ENCODE measurements at regions not wholly inside any gene's neighbourhood (a gene's known extent, or its start where the extent isn't known, plus 50 kb on each side); places are given as distances from the start of the nearest gene placed in this dataset.

DNA sequence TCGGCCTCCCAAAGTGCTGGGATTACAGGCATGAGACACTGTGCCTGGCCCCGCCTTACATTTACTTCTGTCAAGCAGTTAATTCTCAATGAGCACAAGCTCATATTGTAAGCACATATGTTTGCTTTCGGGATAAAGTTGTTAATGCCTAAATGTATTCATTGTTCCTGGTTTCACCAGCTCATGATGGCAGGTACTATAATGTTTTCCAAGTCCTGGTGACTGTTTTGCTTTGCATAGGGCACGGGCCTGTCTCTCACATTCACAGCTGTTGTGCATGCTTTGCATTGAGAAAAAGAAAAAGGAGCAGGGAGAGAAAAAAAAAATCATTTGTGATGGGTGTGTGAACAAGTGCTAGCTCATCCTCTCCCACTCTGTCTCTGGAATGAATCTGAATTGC lies 661.2 kb upstream of the TENM3 start:
- no peak for DNase-seq (ENCODE audit: low spot score)

DNA sequence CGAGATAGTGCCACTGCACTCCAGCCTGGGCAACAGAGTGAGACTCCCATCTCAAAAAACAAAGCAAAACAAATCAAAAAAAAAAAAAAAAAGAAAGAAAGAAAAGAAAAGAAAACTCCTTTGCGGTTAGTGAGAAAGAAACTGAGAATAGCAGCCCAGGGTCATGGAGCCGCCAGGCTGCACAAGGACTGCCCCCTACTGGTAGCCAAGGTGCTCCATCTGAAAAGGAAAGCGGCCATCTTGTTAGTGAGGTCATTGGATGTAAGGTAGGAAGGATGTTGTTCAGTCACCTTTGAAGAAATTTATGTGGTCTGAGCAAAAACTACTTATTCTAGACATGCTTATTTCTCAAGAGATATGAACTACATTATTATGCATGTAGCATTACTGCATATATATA lies 660.6 kb upstream of the TENM3 start:
- no peak for DNase-seq (ENCODE audit: low spot score)

GRCh38 chr4:181588733-181589302 lies 654.4 kb upstream of the TENM3 start:
- no peak for DNase-seq (ENCODE audit: low spot score)

- DNase-seq (ENCODE audit: low spot score), result no peak
Observed at GRCh38 chr4:181592221-181592745, 650.9 kb upstream of the TENM3 start.

DNA sequence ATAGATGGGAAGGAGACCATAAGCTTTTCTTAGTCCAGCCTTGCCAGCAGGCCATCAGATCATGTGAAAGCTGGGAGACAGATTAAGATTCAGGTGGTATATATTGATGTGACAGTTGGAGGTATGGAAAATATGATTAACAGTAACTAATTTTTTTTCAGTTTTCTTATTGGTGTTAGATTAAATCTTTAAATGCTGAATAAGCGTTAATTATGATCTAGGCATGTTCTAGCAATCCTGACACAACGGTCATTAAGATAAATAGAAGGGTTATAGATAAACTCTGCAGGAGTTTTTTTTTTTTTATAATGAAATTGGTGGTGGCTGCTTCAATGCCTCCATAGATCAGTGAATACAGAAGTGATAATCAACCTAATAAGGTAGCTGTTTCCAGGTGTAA lies 649.5 kb upstream of the TENM3 start:
- DNase-seq (ENCODE audit: low spot score), result no peak

DNA sequence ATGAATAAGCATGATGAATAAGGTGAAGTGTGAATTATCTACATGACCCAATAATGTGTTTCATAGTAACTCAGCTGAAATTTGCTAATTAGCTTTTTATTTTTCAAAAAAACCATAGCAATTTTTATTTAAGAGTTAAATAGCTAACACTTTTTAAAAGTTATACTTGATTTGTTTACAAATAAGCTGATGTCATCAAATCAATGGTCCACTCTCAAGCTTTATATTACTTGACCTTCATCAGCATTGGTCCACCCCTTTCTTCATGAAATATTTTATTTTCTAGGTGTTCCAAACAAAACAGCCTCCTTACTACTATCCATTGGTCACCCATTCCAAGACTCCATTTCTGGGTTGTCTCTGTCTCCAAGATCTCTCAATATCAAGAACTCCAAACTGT lies 649.0 kb upstream of the TENM3 start:
- DNase-seq (ENCODE audit: low spot score), result no peak

DNA sequence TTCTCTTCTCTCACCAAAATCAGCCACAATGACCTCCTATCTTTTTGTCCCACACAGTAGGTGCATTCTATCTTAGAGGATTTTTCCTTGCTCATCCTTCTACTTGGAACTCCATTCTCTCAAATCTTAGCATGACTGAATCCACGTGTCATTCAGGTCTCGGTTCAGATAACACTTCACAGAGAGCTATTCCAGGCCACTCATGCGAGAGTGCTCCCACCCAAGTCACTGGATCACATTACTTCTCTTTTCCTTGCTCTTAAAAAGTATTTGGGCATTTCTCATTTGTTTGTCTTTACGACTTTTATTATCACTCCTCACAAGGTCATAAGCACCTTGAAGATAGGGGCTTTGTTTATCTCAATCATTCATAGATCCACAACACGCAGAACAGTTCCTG lies 647.5 kb upstream of the TENM3 start:
- no peak for DNase-seq (ENCODE audit: low spot score)

DNA sequence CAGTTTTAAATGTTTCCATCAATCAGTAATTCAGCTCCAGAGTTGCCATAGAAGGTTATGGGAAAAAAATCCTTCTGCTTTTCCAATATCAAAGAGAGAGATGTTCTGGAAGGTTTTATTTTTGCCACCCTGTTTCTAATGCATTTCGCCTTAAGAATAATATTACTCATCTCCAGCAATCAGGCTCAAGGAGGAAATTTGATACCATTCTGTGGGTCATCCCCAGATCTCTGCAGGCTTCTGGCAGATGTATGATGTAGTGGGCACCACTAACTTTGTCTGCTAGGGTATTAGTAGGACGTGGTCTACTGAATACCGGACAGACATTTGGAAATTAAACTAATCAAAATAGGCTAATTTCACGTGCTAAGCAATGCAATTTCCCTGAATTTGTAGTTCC lies 645.4 kb upstream of the TENM3 start:
- DNase-seq (ENCODE audit: low spot score), result no peak

DNA sequence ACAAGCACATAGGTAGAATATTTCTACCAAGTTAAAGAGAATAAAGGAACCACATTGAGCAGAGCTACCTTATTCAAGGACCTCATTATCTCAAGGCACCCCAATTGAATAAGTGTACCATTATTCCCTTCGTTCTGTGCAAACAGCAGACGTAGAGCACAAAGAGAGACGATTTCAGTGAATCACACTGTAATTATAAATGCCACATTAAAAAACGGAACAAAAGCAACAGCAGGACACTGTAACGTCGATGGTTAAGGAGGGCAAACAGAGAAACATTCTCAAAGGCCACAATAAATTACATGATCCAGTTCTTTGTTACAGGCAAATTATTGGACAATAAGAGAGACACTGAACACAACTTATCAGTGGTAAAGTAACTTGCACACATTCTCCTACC lies 644.1 kb upstream of the TENM3 start:
- no peak for DNase-seq (ENCODE audit: low spot score)

DNA sequence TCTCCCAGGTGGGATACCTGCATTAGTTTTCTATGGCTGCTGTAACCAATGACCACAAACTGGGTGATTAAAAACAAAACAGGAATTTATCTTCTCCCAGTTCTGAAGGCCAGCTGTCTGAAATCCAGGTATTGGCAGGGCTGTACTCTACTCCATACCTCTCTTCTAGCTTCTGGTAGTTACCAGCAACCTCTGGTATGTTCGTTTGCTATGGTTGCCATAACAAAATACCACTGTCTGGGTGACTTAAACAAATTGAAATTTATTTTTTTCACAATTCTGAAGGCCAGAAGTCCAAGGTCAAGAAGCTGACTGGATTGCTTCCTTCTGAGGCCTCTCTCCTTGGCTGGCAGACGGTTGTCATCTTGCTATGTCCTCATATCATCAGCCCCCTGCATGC lies 642.1 kb upstream of the TENM3 start:
- no peak for DNase-seq (ENCODE audit: low spot score)

DNA sequence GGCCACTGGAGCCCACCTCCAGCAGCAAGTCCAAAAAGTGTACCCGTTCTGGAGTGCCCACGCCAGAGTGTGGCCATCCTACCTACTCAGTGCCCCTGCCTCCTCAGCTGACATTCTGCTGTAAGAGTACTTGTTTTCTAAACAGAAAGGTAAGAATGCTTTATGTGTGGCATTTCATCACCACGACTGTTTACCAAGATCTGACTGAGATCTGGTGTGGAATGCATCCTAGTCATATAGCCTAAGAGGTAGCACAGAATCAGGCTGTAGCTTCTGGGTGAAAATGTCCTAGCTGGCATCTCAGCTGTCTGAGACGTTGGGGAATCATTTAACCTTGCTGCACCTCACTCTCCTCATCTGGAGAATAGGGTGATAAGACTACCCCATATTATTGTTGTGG lies 638.7 kb upstream of the TENM3 start:
- DNase-seq (ENCODE audit: low spot score), result no peak

DNA sequence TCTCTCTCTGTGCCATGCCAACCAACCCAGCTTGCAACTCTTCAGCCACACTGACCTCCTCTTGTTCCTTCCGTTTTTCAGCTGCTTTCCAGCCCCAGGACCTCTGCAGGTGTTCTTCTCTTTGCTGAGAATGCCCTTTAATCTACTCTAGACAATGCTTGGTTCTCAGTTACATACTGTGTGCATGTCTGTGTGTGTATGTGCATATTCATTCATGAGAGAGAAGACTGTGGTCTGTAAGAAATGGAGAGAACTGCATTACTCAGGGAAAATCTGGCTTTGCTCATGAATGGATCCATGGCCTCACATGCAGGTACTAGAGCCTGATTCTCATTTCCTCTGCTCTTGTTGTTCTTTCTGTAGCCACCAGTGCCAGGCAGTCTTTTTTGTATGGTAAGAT lies 636.9 kb upstream of the TENM3 start:
- DNase-seq (ENCODE audit: low spot score), result no peak

DNA sequence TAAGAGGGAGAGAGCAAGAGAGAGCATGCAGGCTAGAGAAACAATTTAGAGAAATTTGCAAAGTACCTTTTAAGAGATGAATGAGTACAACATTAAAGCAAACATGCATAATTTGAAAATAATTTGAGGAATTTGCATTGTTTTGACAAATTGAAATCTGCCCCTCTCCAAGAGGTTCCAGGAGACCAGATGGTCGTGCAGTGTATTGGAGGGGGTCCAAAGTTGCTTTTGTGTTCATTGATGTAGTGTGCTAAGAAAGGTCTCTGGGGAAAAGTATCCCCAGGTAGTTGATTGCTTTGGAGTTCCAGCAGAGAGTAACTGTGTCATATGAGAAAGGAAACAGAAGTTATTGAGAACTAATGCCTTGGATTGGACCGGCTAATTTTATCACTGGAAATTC lies 635.0 kb upstream of the TENM3 start:
- no peak for DNase-seq (ENCODE audit: low spot score)

DNA sequence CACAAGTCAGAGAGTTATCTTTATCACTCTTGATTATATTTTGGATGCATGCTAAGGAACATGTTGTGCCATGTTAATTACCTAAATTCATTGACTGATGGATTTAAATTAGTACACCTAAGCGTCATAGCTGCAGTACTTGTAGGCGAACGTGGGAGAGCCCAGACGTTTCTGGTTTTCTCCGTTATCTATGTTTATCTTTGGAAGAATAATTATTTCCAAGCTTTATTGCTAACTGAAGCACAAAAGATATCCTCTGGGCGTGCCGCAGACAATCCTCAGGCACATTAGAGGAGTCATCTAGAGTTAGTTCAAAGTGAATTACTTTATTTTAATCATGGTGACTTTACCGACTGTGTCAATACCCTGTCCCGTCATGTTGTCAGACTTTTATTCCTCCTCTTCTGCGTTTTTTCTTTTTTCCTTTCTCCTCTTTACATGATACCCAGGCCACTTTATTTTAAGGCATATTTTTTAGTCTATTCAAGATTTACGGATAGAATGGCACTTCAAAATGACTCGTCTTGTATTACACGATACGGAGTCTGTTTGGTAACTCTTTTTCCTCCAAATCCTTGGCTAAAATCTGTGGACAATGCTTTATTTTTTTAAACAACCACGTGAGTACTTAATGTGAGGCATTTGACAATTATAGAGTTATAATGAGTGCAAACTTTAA lies 632.0 kb upstream of the TENM3 start:
- DNase-seq (ENCODE audit: low spot score), result no peak

DNA sequence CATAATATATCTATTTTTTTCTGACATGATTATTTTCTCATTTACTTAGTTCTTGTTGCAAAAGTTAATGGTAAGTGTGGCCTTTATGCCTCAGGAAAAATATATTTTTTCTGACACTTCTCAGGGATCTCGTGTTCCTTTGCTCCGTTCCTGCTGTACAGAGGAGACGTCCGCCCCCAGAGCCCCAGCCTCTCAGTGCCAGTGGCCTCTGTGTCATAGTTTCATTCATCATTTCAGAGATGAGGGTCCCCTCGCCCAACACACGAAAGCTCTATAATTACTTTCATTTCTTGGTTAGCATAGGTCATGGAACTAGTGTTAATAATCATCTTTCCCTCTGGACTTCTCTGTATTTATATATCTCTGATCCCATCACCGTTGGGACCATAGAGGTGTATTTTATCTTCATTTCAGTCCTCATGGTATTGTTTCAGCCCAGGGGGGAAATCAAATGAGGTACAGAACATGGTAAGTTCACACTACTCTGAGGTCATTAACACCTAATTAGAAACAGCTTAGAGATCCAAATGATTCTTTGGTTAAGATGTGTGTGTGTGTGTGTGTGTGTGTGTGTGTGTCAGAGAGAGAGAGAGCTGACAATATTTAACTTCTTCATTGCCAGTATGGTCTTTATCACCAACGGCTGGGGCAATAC lies 631.1 kb upstream of the TENM3 start:
- no peak for DNase-seq (ENCODE audit: low spot score)

GRCh38 chr4:181613200-181613599 lies 630.0 kb upstream of the TENM3 start:
- no peak for DNase-seq (ENCODE audit: low spot score)

DNA sequence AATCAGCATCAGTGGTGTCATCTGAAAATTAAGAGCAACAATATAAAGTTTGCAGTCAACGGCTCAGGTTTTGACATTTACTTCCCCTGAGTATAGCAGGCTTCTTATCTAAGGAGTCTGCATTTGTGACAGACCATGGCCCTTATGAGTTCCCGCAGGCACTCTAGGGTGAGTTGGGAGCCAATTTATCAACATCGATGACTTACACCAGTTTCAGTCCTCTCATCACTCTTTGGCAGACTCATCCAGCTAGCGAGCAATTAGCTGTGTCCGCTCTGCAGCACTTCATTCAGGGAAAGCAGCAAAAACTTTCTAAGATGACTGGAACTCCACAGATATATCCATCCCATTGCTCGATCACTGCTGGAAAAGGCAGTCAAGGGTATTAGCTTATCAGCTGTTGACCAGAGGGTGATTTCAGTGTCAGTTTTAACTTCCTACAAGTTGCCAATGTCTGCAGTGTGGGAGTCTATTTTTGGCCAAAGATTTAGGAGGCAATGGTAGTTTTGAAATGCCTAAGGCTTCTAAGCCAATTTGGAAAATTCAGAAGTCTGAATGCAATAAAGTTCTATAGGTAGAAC lies 625.1 kb upstream of the TENM3 start:
- DNase-seq (ENCODE audit: low spot score), result no peak

DNA sequence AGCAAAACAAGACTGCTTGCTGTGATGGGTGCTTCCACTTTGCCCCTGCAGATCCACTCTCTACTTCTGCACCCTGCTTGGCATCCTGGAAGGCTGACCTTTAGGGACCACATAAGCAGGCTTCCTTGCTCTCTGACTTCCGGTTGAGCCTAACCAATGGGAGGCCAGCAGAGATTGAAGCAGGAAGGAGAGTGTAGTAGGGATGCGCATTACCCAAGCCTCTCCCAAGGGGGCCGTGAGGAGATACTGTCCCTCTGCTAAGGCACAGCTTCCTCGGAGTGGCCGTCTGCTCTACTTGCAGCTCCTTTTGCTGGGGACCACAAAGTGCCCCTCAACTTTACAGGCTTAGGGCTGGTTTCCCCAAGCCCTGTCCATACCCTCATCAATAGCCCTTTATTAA lies 624.3 kb upstream of the TENM3 start:
- no peak for DNase-seq (ENCODE audit: low spot score)

- no peak for DNase-seq (ENCODE audit: low spot score)
Observed at GRCh38 chr4:181619651-181620050, 623.6 kb upstream of the TENM3 start.

DNA sequence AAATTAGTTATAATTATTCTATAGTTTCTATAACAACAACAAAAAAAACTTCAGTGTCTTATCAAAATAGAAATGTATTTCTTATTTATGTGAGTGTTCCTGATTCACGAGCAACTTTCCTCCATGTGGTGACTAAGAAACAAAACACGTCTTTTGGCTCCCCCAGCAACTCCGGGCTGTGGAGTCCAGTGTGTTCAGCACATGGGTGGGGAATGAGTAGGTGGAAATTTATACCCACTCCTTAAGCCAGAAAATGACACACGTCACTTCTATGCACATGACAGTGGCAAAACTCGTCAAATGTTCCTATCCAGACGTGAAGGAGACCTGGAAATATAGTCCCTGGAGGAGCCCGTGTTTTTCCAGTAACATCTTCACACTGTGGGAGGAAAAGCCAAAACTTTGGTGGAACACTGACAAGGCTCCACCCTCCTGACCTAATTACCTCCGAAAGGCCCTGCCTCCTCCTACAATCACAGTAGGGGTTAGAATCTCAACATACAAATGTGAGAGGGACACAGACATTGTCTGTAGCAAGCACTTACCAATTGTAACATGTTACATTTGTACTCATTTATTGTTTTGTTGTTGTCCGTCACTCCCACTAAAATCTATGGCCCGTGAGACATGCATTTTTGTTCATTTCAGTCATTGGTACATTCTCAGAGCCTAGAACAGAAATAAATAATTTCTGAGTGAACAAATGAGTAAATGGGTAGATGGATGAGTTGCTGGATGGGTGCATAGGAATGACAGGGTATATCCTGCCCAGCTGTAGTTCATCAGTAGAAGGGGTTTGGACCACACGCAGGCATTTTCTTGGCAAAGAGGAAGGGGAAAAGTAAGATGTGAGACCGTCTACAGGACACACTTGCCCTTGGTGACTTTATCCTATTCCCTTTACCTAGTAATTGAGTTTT lies 605.8 kb upstream of the TENM3 start:
- peak; percentile 55 for DNase-seq (ENCODE audit: low spot score)

GRCh38 chr4:181643466-181643865 lies 599.7 kb upstream of the TENM3 start:
- DNase-seq (ENCODE audit: low spot score), result no peak

GRCh38 chr4:181645489-181645888 lies 597.7 kb upstream of the TENM3 start:
- no peak for DNase-seq (ENCODE audit: low spot score)

Data from AG08395 (cell line).